Spleen (tissue), 11 donors: ENCODE measurements at regions not wholly inside any gene's neighbourhood (a gene's known extent, or its start where the extent isn't known, plus 50 kb on each side); places are given as distances from the start of the nearest gene placed in this dataset.

Source experiments
- DNase-seq: peaks from one replicate; pipeline ENCODE4 v3.0.0-alpha.2; 2020
- H3K27ac ChIP-seq, 8 donors: fragments of 200-600 bp; sonication (generic) in 7 of 8; 1 replicate in 4 of 8; 2 replicates in 4 of 8; pipeline versions ENCODE4 v1.5.0 to v1.8.0; 2016 to 2021; ENCODE audit warnings: inconsistent platforms in 4 of 8, mild to moderate bottlenecking in 4 of 8, moderate library complexity in 1 of 8
- H3K27me3 ChIP-seq, 7 donors: fragments of 200-600 bp; sonication (generic) in 6 of 7; replicated peaks in 1 of 7; 1 replicate in 4 of 7; 2 replicates in 3 of 7; pipeline versions ENCODE4 v1.5.0 to v1.8.0; 2016 to 2021; ENCODE audit warnings: inconsistent platforms in 3 of 7, mild to moderate bottlenecking in 1 of 7
- H3K36me3 ChIP-seq, 6 donors: fragments of 200-600 bp; sonication (generic) in 5 of 6; 1 replicate in 4 of 6; 2 replicates in 2 of 6; pipeline versions ENCODE4 v1.5.0 to v1.8.0; 2016 to 2021; ENCODE audit warnings: inconsistent platforms in 2 of 6
- H3K4me1 ChIP-seq, 6 donors: fragments of 200-600 bp; sonication (generic) in 5 of 6; 1 replicate in 3 of 6; 2 replicates in 3 of 6; pipeline versions ENCODE4 v1.5.0 to v1.8.0; 2016 to 2021; ENCODE audit warnings: inconsistent platforms in 3 of 6
- H3K4me3 ChIP-seq, 8 donors: fragments of 200-600 bp; sonication (generic) in 7 of 8; 1 replicate in 4 of 8; 2 replicates in 4 of 8; pipeline versions ENCODE4 v1.5.0 to v1.8.0; 2016 to 2021; ENCODE audit warnings: inconsistent platforms in 4 of 8, mild to moderate bottlenecking in 4 of 8, moderate library complexity in 2 of 8
- H3K9me3 ChIP-seq, 8 donors: fragments of 200-600 bp; sonication (generic) in 7 of 8; 1 replicate in 4 of 8; 2 replicates in 4 of 8; pipeline versions ENCODE4 v1.5.0 to v1.8.0; 2016 to 2021; ENCODE audit warnings: inconsistent platforms in 4 of 8
- POLR2A ChIP-seq, 3 donors: fragments of 450-650 bp; IDR thresholded peaks; one replicate each; pipeline ENCODE4 v1.5.1; 2017; ENCODE audit warnings: antibody characterized with exemption in 3 of 3, mild to moderate bottlenecking in 1 of 3
- POLR2AphosphoS5 ChIP-seq, 3 donors: sonication (generic); formaldehyde crosslinking; IDR thresholded peaks; one replicate each; pipeline ENCODE4 v1.5.1; 2017; ENCODE audit warnings: antibody characterized with exemption in 3 of 3
- WGBS, 5 donors: extraction: QIAGEN DNeasy Blood & Tissue Kit in 3 of 5; methylation state at CpG; one replicate each; pipeline versions ENCODE4 v1.1.5 to v1.1.7; 2013 to 2018; 5-methylcytosine and 5-hydroxymethylcytosine counted together
- intact Hi-C: fragments of 100-400 bp; cut with DNase I; formaldehyde crosslinking; loops from one replicate; pipeline ENCODE4 v1.15.0; 2023; ENCODE audit warnings: low total_unique reads
- TF ChIP-seq, protein P1 (sequence below), 11 experiments: fragments of 200-600 bp in 7 of 11; fragments of 450-650 bp in 4 of 11; sonication (generic) in 4 of 11; IDR thresholded peaks in 8 of 11; conservative IDR thresholded peaks in 3 of 11; 1 replicate in 7 of 11; 2 replicates in 4 of 11; pipeline versions ENCODE4 v1.4.0 to v1.8.0; 2016 to 2021; ENCODE audit warnings: antibody characterized with exemption in 11 of 11, inconsistent platforms in 4 of 11, mild to moderate bottlenecking in 1 of 11
- donor health status: healthy with polysubstance abuse.
- donor health status: DM: no; HTN: no; CAD: no; lungs with moderate emphysema.
- donor health status: DM: no; HTN: no; CAD: no.
- donor health status: Bipolar disorder and iron deficiency.
- donor health status: healthy.
- donor health status: DM: no; HTN: no; CAD: no.
- donor health status: DM: yes; HTN: yes; CAD: no.

DNA sequence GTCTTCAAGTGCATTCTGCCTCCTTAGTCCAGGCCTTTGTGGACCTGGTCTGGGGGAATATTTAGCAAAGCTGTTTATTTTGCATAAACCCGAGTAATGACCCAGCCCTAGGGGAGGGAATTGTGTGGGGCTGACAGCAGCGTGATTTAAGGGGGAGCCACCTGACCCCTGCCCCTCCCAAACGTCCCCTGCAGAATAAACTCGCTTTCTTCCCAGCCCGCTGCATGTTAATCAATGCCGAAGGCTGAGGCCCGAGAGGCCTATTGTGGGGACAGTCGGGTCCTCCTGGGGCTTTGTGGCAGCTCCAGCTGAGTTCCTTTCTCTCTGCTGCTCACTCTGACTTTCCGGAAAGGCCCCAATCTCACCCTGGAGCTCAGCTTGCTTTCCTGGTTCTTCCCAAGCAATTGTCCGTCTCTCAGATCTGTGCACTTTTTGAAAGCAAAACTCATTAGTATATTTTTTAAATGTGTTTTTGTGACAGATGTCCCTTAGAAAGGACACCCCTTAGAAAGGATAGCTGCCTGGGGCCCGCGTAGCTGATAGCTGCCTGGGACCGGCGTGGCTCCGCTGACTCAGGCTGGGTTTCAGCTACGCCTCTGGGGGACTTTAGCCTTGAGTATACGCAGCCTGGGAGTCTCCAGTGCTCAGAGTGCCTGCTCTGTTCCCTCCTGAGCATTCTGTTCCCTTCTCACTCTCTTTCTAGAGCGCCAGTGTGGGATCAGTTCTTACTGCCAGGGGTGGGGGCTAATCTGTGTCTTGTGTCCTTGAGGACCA, 158.3 kb downstream of the GLI2 start:
- WGBS, 5 donors: 79 to 93% (median 87%) methylated on average over 18 of the region's 18 CpGs
- Histone ChIP-seq H3K36me3 (no peaks in the 10 kb centered on the region), H3K4me1 (no peaks in the 10 kb centered on the region), H3K4me3 (no peak overlapping the region), H3K27ac (peak overlapping the region in 1 of 8 donors; percentile 21), H3K27me3 (no peaks in the 10 kb centered on the region), H3K9me3 (no peaks in the 10 kb centered on the region)
- intact Hi-C loops: no loop called here
- peak; percentile 66 for DNase-seq
- TF ChIP-seq, protein P1, sequence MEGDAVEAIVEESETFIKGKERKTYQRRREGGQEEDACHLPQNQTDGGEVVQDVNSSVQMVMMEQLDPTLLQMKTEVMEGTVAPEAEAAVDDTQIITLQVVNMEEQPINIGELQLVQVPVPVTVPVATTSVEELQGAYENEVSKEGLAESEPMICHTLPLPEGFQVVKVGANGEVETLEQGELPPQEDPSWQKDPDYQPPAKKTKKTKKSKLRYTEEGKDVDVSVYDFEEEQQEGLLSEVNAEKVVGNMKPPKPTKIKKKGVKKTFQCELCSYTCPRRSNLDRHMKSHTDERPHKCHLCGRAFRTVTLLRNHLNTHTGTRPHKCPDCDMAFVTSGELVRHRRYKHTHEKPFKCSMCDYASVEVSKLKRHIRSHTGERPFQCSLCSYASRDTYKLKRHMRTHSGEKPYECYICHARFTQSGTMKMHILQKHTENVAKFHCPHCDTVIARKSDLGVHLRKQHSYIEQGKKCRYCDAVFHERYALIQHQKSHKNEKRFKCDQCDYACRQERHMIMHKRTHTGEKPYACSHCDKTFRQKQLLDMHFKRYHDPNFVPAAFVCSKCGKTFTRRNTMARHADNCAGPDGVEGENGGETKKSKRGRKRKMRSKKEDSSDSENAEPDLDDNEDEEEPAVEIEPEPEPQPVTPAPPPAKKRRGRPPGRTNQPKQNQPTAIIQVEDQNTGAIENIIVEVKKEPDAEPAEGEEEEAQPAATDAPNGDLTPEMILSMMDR (IDR thresholded peaks at IDR 0.05 in 8 of 11, conservative IDR thresholded peaks at IDR 0.05 in 3 of 11): no peak
- TF ChIP-seq POLR2AphosphoS5 (IDR thresholded peaks at IDR 0.05) (no peak), POLR2A (IDR thresholded peaks at IDR 0.05) (no peak)

DNA sequence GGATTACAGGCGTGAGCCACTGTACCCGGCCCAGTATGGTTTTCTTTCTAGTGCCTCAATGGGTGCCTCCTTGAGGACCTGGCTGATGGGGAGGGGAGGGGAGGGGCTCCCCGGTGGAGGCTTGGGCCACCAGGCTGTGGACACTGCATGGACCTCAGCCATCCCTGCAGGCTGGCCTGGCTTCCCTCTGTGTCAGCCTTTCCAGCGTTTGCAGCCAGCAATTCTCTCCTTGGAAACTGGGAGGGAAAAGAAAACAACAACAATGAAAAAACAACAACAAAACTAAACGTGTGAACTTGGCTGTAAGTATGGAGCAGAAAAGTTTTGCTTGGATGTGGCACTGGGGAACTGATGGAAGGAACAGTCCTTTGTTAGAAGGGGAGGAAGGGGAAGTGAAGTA, 159.3 kb downstream of the GLI2 start:
- Histone ChIP-seq H3K27me3 (no peaks in the 10 kb centered on the region), H3K4me3 (no peak overlapping the region), H3K9me3 (no peaks in the 10 kb centered on the region), H3K27ac (no peak overlapping the region), H3K4me1 (no peaks in the 10 kb centered on the region), H3K36me3 (no peaks in the 10 kb centered on the region)
- 61 to 85% (median 81%) methylated on average over 5 of the region's 5 CpGs for WGBS, 5 donors
- intact Hi-C loops: no loop called here
- no peak for DNase-seq
- TF ChIP-seq, protein P1 (IDR thresholded peaks at IDR 0.05 in 8 of 11, conservative IDR thresholded peaks at IDR 0.05 in 3 of 11): no peak
- no peak for TF ChIP-seq POLR2AphosphoS5 (IDR thresholded peaks at IDR 0.05)
- no peak for TF ChIP-seq POLR2A (IDR thresholded peaks at IDR 0.05)

DNA sequence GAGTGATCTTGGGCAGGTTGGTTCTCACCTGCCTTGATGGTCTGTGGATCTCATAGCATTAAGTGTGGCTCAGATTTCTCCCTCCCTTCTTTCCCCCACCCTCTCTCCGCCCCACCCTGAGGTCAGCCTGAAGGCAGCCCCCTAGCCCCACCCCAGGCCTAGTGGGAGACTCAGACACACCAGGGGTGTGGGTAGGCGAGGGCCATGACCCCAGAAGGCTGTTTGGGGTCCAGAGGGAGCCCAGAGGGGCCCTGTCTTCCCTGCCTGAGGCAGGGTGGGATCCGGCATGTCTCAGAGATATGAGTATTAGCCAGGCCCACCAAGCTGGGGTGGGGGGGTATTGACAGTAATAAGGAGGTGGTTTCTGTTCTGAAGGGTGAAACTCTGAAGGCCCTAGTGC, 160.5 kb downstream of the GLI2 start:
- Histone ChIP-seq H3K4me3 (no peak overlapping the region), H3K27me3 (peaks cover 0 to under 1% (median 0%) of the 10 kb centered on the region in 7 donors), H3K4me1 (peaks cover 0 to 9% (median 0%) of the 10 kb centered on the region in 6 donors), H3K27ac (no peak overlapping the region), H3K9me3 (no peaks in the 10 kb centered on the region), H3K36me3 (no peaks in the 10 kb centered on the region)
- DNase-seq: no peak
- intact Hi-C loops: no loop called here
- 77 to 89% (median 83%) methylated on average over 3 of the region's 3 CpGs for WGBS, 5 donors
- no peak for TF ChIP-seq POLR2AphosphoS5 (IDR thresholded peaks at IDR 0.05)
- TF ChIP-seq, protein P1 (IDR thresholded peaks at IDR 0.05 in 8 of 11, conservative IDR thresholded peaks at IDR 0.05 in 3 of 11): no peak
- no peak for TF ChIP-seq POLR2A (IDR thresholded peaks at IDR 0.05)

DNA sequence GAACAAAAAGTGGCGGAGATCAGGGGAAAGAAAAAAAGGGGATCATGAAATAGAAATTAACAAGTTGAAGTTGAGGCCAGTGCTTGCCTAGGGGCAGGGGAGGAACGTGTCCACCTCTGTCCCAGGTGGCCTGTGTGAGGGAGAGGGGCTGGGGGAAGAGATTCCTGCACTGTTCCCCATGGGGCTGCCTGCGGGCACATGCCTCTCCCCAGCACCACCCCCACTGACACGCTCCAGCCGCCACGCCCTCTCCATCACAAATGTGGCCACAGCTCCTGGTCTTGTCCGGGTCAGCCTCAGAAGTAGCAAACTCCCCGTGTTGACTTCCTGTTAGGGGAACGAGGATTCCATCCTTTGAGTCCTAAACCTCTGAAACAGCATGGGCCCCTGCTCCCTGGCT, 161.2 kb downstream of the GLI2 start:
- peaks cover 0 to 13% (median 0%) of the 10 kb centered on the region in 6 donors for H3K4me1 ChIP-seq
- no peaks in the 10 kb centered on the region for H3K36me3 ChIP-seq
- H3K9me3 ChIP-seq: no peaks in the 10 kb centered on the region
- peaks cover 0 to 4% (median 0%) of the 10 kb centered on the region in 7 donors for H3K27me3 ChIP-seq
- no peak for DNase-seq
- TF ChIP-seq, protein P1 (IDR thresholded peaks at IDR 0.05 in 8 of 11, conservative IDR thresholded peaks at IDR 0.05 in 3 of 11): no peak
- TF ChIP-seq POLR2AphosphoS5 (IDR thresholded peaks at IDR 0.05) (no peak), POLR2A (IDR thresholded peaks at IDR 0.05) (no peak)
- H3K27ac ChIP-seq: no peak overlapping the region
- intact Hi-C loops: no loop called here
- no peak overlapping the region for H3K4me3 ChIP-seq
- 71 to 89% (median 83%) methylated on average over 9 of the region's 9 CpGs for WGBS, 5 donors
